ENCODE measurements at regions not wholly inside any gene's neighbourhood (a gene's known extent, or its start where the extent isn't known, plus 50 kb on each side); places are given as distances from the start of the nearest gene placed in this dataset.
"Not testable (repeated sequence)": the region's sequence is repeated elsewhere in the genome, so short reads cannot be mapped to it uniquely, and the experiment has no call there.

GRCh38 chr4:108411836-108412235 lies 208.5 kb upstream of the RPL34 start:
- Histone ChIP-seq H3K4me1 (ENCODE audit: insufficient read depth, low read length) (no peaks in the 10 kb centered on the region), H4K20me1 (ENCODE audit: insufficient read depth, low read length) (no peaks in the 10 kb centered on the region), H3K79me2 (ENCODE audit: insufficient read depth, low read length) (no peaks in the 10 kb centered on the region), H3K9me3 (ENCODE audit: low read length) (no peaks in the 10 kb centered on the region), H3K36me3 (replicated peaks in 1 of 2; ENCODE audit: control insufficient read depth in 1 of 2, insufficient read depth in 2 of 2, low read length in 2 of 2) (no peaks in the 10 kb centered on the region), H3K27me3 (ENCODE audit: control insufficient read depth in 1 of 2, insufficient read depth in 2 of 2, low read length in 2 of 2) (no peaks in the 10 kb centered on the region), H3K9ac (ENCODE audit: insufficient read depth, low read depth, low read length) (no peak overlapping the region), H2AFZ (ENCODE audit: low read length) (no peak overlapping the region), H3K27ac (ENCODE audit: extremely low read length, insufficient read depth, low read length) (no peak overlapping the region), H3K4me3 (replicated peaks in 1 of 3; ENCODE audit: insufficient read depth in 1 of 3, low read depth in 2 of 3, low read length in 3 of 3) (no peak overlapping the region), H3K4me2 (ENCODE audit: low read depth, low read length) (no peak overlapping the region)
- POLR2A ChIA-PET: no interaction called here
- 0% methylated on average over 1 of the region's 2 CpGs for WGBS (ENCODE audit: low lambda C conversion rate)
- no peak for DNase-seq (ENCODE audit: low spot score)
- TF ChIP-seq ELF3 (CRISPR knock-in tag; IDR thresholded peaks at IDR 0.05) (no peak), TAF15 (IDR thresholded peaks at IDR 0.05; ENCODE audit: low read depth, low read length, poor library complexity, severe bottlenecking) (no peak), NKX3-1 (CRISPR knock-in tag; IDR thresholded peaks at IDR 0.05) (no peak), CEBPG (CRISPR knock-in tag; IDR thresholded peaks at IDR 0.05) (no peak), ZBTB21 (CRISPR knock-in tag; IDR thresholded peaks at IDR 0.05) (no peak), ZNF567 (CRISPR knock-in tag; IDR thresholded peaks at IDR 0.05; ENCODE audit: borderline replicate concordance) (no peak), HDAC2 (CRISPR knock-in tag; IDR thresholded peaks at IDR 0.05) (no peak), ZNF766 (CRISPR knock-in tag; IDR thresholded peaks at IDR 0.05; ENCODE audit: borderline replicate concordance) (no peak), ZKSCAN8 (CRISPR knock-in tag; IDR thresholded peaks at IDR 0.05; ENCODE audit: borderline replicate concordance) (no peak), ZNF263 (CRISPR knock-in tag; IDR thresholded peaks at IDR 0.05) (no peak), U2AF1 (optimal IDR thresholded peaks at IDR 0.05; ENCODE audit: low read depth, low read length) (no peak), AGO2 (optimal IDR thresholded peaks at IDR 0.05; ENCODE audit: low read depth, low read length) (no peak), ASH2L (IDR thresholded peaks at IDR 0.05; ENCODE audit: insufficient read length, low read depth, low read length) (no peak), ZNF629 (CRISPR knock-in tag; conservative IDR thresholded peaks at IDR 0.05) (no peak), ZNF552 (CRISPR knock-in tag; IDR thresholded peaks at IDR 0.05; ENCODE audit: borderline replicate concordance) (no peak), ONECUT2 (CRISPR knock-in tag; IDR thresholded peaks at IDR 0.05) (no peak), BCL6 (CRISPR knock-in tag; IDR thresholded peaks at IDR 0.05) (no peak), MYNN (CRISPR knock-in tag; IDR thresholded peaks at IDR 0.05; ENCODE audit: low read depth) (no peak)
- no peak for FAIRE-seq
- BruUV-seq (replicated peaks): no TSS peak
- intact Hi-C loops (cut with micrococcal nuclease; ENCODE audit: unreplicated experiment) (no loop called here), in situ Hi-C loops (cut with HindIII; ENCODE audit: extremely low pct_ligation_motif_present, low pct_unique_long_range_greater_than_20kb) (no loop called here)
- CTCF ChIA-PET (ENCODE audit: low intra/inter-chr PET ratio, low total read pairs): no interaction called here
- ATAC-seq: no peak

- in situ Hi-C loops (cut with HindIII; ENCODE audit: extremely low pct_ligation_motif_present, low pct_unique_long_range_greater_than_20kb); H3K4me2 ChIP-seq (ENCODE audit: low read depth, low read length); intact Hi-C loops (cut with micrococcal nuclease; ENCODE audit: unreplicated experiment); CTCF ChIA-PET (ENCODE audit: low intra/inter-chr PET ratio, low total read pairs); H3K27me3 ChIP-seq (ENCODE audit: control insufficient read depth in 1 of 2, insufficient read depth in 2 of 2, low read length in 2 of 2); FAIRE-seq; H3K4me1 ChIP-seq (ENCODE audit: insufficient read depth, low read length); H3K9me3 ChIP-seq (ENCODE audit: low read length); H3K79me2 ChIP-seq (ENCODE audit: insufficient read depth, low read length); ATAC-seq; POLR2A ChIA-PET; H3K9ac ChIP-seq (ENCODE audit: insufficient read depth, low read depth, low read length); BruUV-seq (replicated peaks); H3K27ac ChIP-seq (ENCODE audit: extremely low read length, insufficient read depth, low read length); H2AFZ ChIP-seq (ENCODE audit: low read length); H4K20me1 ChIP-seq (ENCODE audit: insufficient read depth, low read length); H3K4me3 ChIP-seq (replicated peaks in 1 of 3; ENCODE audit: insufficient read depth in 1 of 3, low read depth in 2 of 3, low read length in 3 of 3); DNase-seq (ENCODE audit: low spot score); H3K36me3 ChIP-seq (replicated peaks in 1 of 2; ENCODE audit: control insufficient read depth in 1 of 2, insufficient read depth in 2 of 2, low read length in 2 of 2): not testable (repeated sequence)
- 83% methylated on average over 7 of the region's 36 CpGs for WGBS (ENCODE audit: low lambda C conversion rate)
Measured at GRCh38 chr4:108409691-108410090, 210.7 kb upstream of the RPL34 start.
